NB4 (cell line): ENCODE measurements at regions not wholly inside any gene's neighbourhood (a gene's known extent, or its start where the extent isn't known, plus 50 kb on each side); places are given as distances from the start of the nearest gene placed in this dataset.

ENCODE experiments used
- MYC ChIP-seq: IDR thresholded peaks from 2 replicates; pipeline ENCODE4 v1.6.1; 2011; ENCODE audit warnings: low read depth, low read length
- POLR2A ChIP-seq: IDR thresholded peaks from 2 replicates; pipeline ENCODE4 v1.6.1; 2011; ENCODE audit warnings: mild to moderate bottlenecking; ENCODE audit not compliant: insufficient read length; ENCODE audit errors: extremely low read depth
- TF ChIP-seq, protein P1 (sequence below): IDR thresholded peaks from one replicate; pipeline ENCODE4 v1.5.1; 2012; ENCODE audit warnings: low read depth, low read length
- TF ChIP-seq, protein P2 (sequence below): IDR thresholded peaks from 2 replicates; pipeline ENCODE4 v1.6.1; 2011; ENCODE audit warnings: low read depth, low read length

DNA sequence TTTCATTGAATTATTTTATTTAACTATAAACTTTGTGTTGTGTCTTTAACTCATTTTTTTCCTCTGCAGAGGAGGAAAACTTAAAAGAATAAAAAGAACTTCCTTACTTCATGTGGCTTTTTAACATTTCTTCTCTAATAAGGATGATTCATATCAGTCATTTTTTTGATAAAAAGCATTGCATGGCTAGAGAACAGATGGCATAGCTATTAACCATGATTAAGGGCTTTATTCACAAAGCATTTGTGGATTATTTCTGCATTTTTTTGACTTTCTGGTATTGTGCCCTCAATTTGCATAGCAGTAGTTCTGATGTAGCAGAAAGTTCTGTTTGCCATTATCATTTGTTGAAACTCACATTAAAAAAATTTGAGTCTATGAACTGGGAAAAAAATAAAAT, 540.8 kb downstream of the SI start:
- TF ChIP-seq, protein P1, sequence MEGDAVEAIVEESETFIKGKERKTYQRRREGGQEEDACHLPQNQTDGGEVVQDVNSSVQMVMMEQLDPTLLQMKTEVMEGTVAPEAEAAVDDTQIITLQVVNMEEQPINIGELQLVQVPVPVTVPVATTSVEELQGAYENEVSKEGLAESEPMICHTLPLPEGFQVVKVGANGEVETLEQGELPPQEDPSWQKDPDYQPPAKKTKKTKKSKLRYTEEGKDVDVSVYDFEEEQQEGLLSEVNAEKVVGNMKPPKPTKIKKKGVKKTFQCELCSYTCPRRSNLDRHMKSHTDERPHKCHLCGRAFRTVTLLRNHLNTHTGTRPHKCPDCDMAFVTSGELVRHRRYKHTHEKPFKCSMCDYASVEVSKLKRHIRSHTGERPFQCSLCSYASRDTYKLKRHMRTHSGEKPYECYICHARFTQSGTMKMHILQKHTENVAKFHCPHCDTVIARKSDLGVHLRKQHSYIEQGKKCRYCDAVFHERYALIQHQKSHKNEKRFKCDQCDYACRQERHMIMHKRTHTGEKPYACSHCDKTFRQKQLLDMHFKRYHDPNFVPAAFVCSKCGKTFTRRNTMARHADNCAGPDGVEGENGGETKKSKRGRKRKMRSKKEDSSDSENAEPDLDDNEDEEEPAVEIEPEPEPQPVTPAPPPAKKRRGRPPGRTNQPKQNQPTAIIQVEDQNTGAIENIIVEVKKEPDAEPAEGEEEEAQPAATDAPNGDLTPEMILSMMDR, result no peak
- TF ChIP-seq POLR2A (no peak), MYC (no peak)
- TF ChIP-seq, protein P2, sequence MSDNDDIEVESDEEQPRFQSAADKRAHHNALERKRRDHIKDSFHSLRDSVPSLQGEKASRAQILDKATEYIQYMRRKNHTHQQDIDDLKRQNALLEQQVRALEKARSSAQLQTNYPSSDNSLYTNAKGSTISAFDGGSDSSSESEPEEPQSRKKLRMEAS, result no peak
